Tibial nerve (tissue), 4 donors: ENCODE measurements at regions not wholly inside any gene's neighbourhood (a gene's known extent, or its start where the extent isn't known, plus 50 kb on each side); places are given as distances from the start of the nearest gene placed in this dataset.

Experiments used
- DNase-seq, 2 donors: peaks; one replicate each; pipeline ENCODE4 v3.0.0-alpha.2; 2019; ENCODE audit warnings: low spot score in 2 of 2
- H3K27ac ChIP-seq, 4 donors: fragments of 200-600 bp; sonication (generic) in 3 of 4; one replicate each; pipeline ENCODE4 v1.5.1; 2017 to 2019; ENCODE audit warnings: mild to moderate bottlenecking in 1 of 4
- H3K27me3 ChIP-seq, 2 donors: fragments of 200-600 bp; sonication (generic) in 1 of 2; one replicate each; pipeline versions ENCODE4 v1.5.1 to v1.6.0; 2017 to 2019
- H3K36me3 ChIP-seq, 3 donors: fragments of 200-600 bp; sonication (generic); one replicate each; pipeline ENCODE4 v1.5.1; 2018 to 2019
- H3K4me1 ChIP-seq, 4 donors: fragments of 200-600 bp; sonication (generic) in 3 of 4; one replicate each; pipeline ENCODE4 v1.5.1; 2017 to 2019
- H3K4me3 ChIP-seq, 4 donors: fragments of 200-600 bp; sonication (generic) in 3 of 4; one replicate each; pipeline ENCODE4 v1.5.1; 2017 to 2019; ENCODE audit warnings: mild to moderate bottlenecking in 1 of 4, moderate library complexity in 1 of 4
- H3K9me3 ChIP-seq, 4 donors: fragments of 200-600 bp; sonication (generic) in 3 of 4; one replicate each; pipeline ENCODE4 v1.5.1; 2017 to 2019
- CTCF ChIP-seq, 5 experiments: fragments of 200-600 bp in 3 of 5; fragments of 450-650 bp in 2 of 5; sonication (generic) in 3 of 5; IDR thresholded peaks; one replicate each; pipeline ENCODE4 v1.5.1; 2016 to 2019; ENCODE audit warnings: antibody characterized with exemption in 5 of 5, mild to moderate bottlenecking in 3 of 5, moderate library complexity in 2 of 5
- EP300 ChIP-seq, 2 donors: sonication (generic); formaldehyde crosslinking; IDR thresholded peaks; one replicate each; pipeline ENCODE4 v1.6.1; 2017; ENCODE audit warnings: antibody characterized with exemption in 2 of 2, mild to moderate bottlenecking in 1 of 2
- POLR2A ChIP-seq, 2 donors: fragments of 450-650 bp; IDR thresholded peaks; one replicate each; pipeline ENCODE4 v1.6.1; 2017; ENCODE audit warnings: antibody characterized with exemption in 2 of 2, mild to moderate bottlenecking in 2 of 2, moderate library complexity in 2 of 2
- WGBS, 2 donors: methylation state at CpG; one replicate each; pipeline ENCODE4 v1.1.5; 2018; 5-methylcytosine and 5-hydroxymethylcytosine counted together

- TF ChIP-seq CTCF (IDR thresholded peaks at IDR 0.05) (no peak), POLR2A (IDR thresholded peaks at IDR 0.05) (no peak), EP300 (IDR thresholded peaks at IDR 0.05) (no peak)
- whole genome bisulfite sequencing, 2 donors = 79 to 84% methylated on average over 7 to 9 of the region's 11 CpGs
Measured at GRCh38 chr15:80308002-80308401, 56.0 kb upstream of the CTXND1 start.

DNA sequence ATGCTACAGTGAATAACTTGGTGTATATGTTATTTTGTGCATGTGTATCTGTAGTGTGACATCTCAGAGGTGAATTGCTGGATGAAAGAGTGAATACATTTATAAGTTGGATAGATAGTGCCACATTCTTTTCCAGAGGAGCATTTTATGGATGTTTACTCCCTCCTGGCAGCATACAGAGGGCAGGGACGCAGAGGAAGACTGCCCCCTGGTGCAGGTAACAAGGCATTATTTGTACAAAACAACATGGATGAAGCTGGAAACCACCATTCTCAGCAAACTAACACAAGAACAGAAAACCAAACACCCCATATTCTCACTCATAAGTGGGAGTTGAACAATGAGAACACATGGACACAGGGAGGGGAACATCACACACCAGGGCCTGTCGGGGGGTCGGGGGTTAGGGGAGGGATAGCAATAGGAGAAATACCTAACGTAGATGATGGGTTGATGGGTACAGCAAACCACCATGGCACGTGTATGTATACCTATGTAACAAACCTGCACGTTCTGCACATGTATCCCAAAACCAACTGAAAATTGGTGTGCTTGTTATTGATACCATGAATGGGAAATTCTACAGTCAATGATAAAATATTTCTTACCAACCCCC is 57.9 kb upstream of the CTXND1 start:
- H3K27me3 ChIP-seq = no peaks in the 10 kb centered on the region
- 59 to 65% methylated on average over 6 of the region's 6 CpGs for WGBS, 2 donors
- no peaks in the 10 kb centered on the region for H3K9me3 ChIP-seq
- H3K27ac ChIP-seq = no peak overlapping the region
- no peak overlapping the region for H3K4me3 ChIP-seq
- TF ChIP-seq POLR2A (IDR thresholded peaks at IDR 0.05) (no peak), CTCF (IDR thresholded peaks at IDR 0.05) (peak in 4 of 5 experiments; percentile 12 to 45 (median 25)), EP300 (IDR thresholded peaks at IDR 0.05) (no peak)
- no peak for DNase-seq
- no peaks in the 10 kb centered on the region for H3K4me1 ChIP-seq
- no peaks in the 10 kb centered on the region for H3K36me3 ChIP-seq

More at GRCh38 chr15:80308002-80308401, 56.0 kb upstream of the CTXND1 start:
- Histone ChIP-seq H3K36me3 (no peaks in the 10 kb centered on the region), H3K4me3 (no peak overlapping the region), H3K27ac (no peak overlapping the region), H3K4me1 (no peaks in the 10 kb centered on the region), H3K9me3 (no peaks in the 10 kb centered on the region), H3K27me3 (no peaks in the 10 kb centered on the region)
- DNase-seq = no peak

- WGBS, 2 donors = 75 to 80% methylated on average over 7 of the region's 7 CpGs
- no peak for DNase-seq
- H3K27me3 ChIP-seq = no peaks in the 10 kb centered on the region
- no peaks in the 10 kb centered on the region for H3K9me3 ChIP-seq
- H3K4me3 ChIP-seq = no peak overlapping the region
- no peaks in the 10 kb centered on the region for H3K4me1 ChIP-seq
- TF ChIP-seq EP300 (IDR thresholded peaks at IDR 0.05) = no peak
- no peak for TF ChIP-seq CTCF (IDR thresholded peaks at IDR 0.05)
- TF ChIP-seq POLR2A (IDR thresholded peaks at IDR 0.05) = no peak
- no peaks in the 10 kb centered on the region for H3K36me3 ChIP-seq
- no peak overlapping the region for H3K27ac ChIP-seq
Measured at GRCh38 chr15:80310776-80311175, 58.8 kb upstream of the CTXND1 start.

GRCh38 chr15:80315289-80315987 is 63.4 kb upstream of the CTXND1 start:
- Histone ChIP-seq H3K4me1 (peaks cover 0 to 9% (median 0%) of the 10 kb centered on the region in 4 donors), H3K27me3 (no peaks in the 10 kb centered on the region), H3K4me3 (no peak overlapping the region), H3K27ac (no peak overlapping the region), H3K9me3 (no peaks in the 10 kb centered on the region), H3K36me3 (no peaks in the 10 kb centered on the region)
- whole genome bisulfite sequencing, 2 donors = 80 to 86% methylated on average over 11 of the region's 11 CpGs
- DNase-seq = no peak
- TF ChIP-seq CTCF (IDR thresholded peaks at IDR 0.05) (no peak), POLR2A (IDR thresholded peaks at IDR 0.05) (no peak), EP300 (IDR thresholded peaks at IDR 0.05) (no peak)

DNA sequence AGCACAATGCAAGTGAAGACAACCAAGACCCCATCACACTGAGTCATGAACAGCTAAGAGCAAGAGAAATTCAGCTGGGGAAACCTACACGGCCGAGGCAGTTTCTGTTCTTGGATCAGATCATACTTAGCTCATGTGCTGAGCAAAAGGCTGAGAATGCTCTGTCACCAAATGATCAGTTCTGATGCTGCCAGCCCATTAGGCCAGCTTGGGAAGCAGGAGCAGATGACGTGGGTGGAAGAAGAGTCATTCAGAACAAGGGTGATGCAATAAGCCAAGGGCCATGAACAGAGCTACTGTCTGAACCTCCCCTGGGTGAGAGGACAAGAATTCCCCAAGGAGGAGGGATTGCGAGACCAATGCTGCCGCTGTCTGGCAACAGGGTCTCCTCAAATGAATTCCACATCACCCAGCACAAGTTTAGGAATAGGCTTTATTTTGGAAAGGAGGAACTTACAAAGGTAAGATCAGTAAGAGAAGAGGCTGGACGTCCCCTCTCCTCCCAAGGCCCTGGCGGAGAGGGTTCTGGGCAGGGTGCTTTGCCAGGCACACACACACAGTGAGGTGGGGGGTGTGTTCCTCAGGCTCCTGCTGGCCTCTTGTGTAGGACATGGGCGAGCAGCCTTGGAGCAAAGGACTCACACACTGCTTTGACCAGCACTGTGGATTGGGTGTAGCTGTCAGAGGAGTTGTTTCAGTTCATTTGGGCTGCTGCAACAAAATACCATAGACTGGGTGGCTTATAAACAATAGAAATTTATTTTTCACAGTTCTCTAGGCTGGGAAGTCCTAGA is 65.6 kb upstream of the CTXND1 start:
- 55 to 56% methylated on average over 8 of the region's 8 CpGs for WGBS, 2 donors
- H3K4me1 ChIP-seq = peaks cover 0 to 9% (median 0%) of the 10 kb centered on the region in 4 donors
- H3K4me3 ChIP-seq = no peak overlapping the region
- H3K9me3 ChIP-seq = no peaks in the 10 kb centered on the region
- no peak for DNase-seq
- no peak for TF ChIP-seq EP300 (IDR thresholded peaks at IDR 0.05)
- no peak for TF ChIP-seq CTCF (IDR thresholded peaks at IDR 0.05)
- TF ChIP-seq POLR2A (IDR thresholded peaks at IDR 0.05) = no peak
- no peaks in the 10 kb centered on the region for H3K27me3 ChIP-seq
- H3K27ac ChIP-seq = peak overlapping the region in 1 of 4 donors; percentile 53
- H3K36me3 ChIP-seq = no peaks in the 10 kb centered on the region
